ENCODE measurements at regions not wholly inside any gene's neighbourhood (a gene's known extent, or its start where the extent isn't known, plus 50 kb on each side); places are given as distances from the start of the nearest gene placed in this dataset.

DNA sequence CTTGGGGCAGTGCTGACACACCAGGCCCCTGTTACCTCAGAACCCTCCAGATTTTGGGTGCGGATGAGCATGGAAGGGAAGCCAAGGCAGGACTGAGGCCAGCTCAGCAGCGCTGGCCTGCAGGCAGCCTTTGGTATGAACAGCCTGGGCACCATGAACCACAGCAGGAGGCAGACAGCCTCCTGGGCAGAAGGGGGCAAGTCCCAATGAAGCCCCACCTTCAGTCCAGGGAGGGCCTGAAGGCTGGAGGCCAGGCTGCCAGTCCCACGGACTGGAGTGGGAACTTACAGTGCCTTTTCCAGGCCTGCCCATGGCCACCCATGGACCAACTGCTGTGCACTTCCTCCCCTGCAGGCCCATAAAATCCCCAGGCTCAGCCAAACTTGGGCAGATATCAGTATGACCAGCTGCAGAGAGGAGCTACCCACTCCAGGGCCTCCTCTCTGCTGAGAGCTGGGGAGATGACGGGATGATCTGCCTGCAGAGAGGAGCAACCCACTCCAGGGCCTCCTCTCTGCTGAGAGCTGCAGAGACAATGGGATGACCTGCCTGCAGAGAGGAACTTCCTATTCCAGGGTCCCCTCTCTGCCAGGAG, 74.7 kb downstream of the NEURL3 start:
- no peak for DNase-seq (ENCODE audit: extremely low spot score)
- CTCF ChIA-PET = no interaction called here
- TF ChIP-seq ZNF384 (IDR thresholded peaks at IDR 0.05) (no peak), FOXK2 (IDR thresholded peaks at IDR 0.05) (no peak), NFRKB (IDR thresholded peaks at IDR 0.05) (no peak), BHLHE40 (IDR thresholded peaks at IDR 0.05; ENCODE audit: borderline replicate concordance) (no peak), ARNT (IDR thresholded peaks at IDR 0.05) (no peak), ELF4 (IDR thresholded peaks at IDR 0.05) (no peak), L3MBTL2 (conservative IDR thresholded peaks at IDR 0.05) (no peak), FOXM1 (IDR thresholded peaks at IDR 0.05; ENCODE audit: borderline replicate concordance) (no peak), HDGF (IDR thresholded peaks at IDR 0.05; ENCODE audit: borderline replicate concordance) (no peak), TARDBP (IDR thresholded peaks at IDR 0.05) (no peak), CTBP1 (IDR thresholded peaks at IDR 0.05; ENCODE audit: borderline replicate concordance) (no peak), SP1 (IDR thresholded peaks at IDR 0.05) (no peak), SUZ12 (IDR thresholded peaks at IDR 0.05) (no peak), FOXA1 (IDR thresholded peaks at IDR 0.05) (no peak), LEF1 (IDR thresholded peaks at IDR 0.05; ENCODE audit: borderline replicate concordance) (no peak)
- TF ChIP-seq, protein P1, sequence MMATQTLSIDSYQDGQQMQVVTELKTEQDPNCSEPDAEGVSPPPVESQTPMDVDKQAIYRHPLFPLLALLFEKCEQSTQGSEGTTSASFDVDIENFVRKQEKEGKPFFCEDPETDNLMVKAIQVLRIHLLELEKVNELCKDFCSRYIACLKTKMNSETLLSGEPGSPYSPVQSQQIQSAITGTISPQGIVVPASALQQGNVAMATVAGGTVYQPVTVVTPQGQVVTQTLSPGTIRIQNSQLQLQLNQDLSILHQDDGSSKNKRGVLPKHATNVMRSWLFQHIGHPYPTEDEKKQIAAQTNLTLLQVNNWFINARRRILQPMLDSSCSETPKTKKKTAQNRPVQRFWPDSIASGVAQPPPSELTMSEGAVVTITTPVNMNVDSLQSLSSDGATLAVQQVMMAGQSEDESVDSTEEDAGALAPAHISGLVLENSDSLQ (IDR thresholded peaks at IDR 0.05) = no peak
- POLR2A ChIA-PET = no interaction called here

DNA sequence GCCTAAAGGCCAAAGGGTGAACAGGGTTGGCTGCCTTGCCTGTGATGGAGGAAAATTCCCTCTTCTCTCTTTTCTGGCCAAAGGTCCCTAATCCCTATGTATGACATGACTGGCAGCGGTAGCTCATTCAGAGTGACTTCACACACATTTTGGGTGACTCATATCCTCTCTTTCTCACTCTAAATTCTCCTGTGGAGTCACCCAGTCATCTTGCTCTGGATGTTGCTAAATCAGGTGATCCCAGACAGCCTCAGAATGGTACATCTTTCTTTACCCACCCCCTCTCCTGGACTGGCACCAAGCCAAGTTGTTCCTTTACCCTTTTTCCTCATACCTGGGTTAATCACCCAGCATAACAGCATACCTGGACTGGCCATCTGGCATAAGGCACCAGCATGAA, 77.2 kb downstream of the NEURL3 start:
- CTCF ChIA-PET = interaction anchor here (0.7 to 1.4 kb wide), 2 partner anchors 20 to 25 kb away, joined by 3 to 4 read pairs; no protein-coding TSS in a partner anchor
- POLR2A ChIA-PET = no interaction called here
- no peak for DNase-seq (ENCODE audit: extremely low spot score)
- TF ChIP-seq ZNF384 (IDR thresholded peaks at IDR 0.05) = no peak
- no peak for TF ChIP-seq HDGF (IDR thresholded peaks at IDR 0.05; ENCODE audit: borderline replicate concordance)
- TF ChIP-seq FOXK2 (IDR thresholded peaks at IDR 0.05) = no peak
- TF ChIP-seq ELF4 (IDR thresholded peaks at IDR 0.05) = no peak
- TF ChIP-seq NFRKB (IDR thresholded peaks at IDR 0.05) = no peak
- no peak for TF ChIP-seq FOXM1 (IDR thresholded peaks at IDR 0.05; ENCODE audit: borderline replicate concordance)
- TF ChIP-seq LEF1 (IDR thresholded peaks at IDR 0.05; ENCODE audit: borderline replicate concordance) = no peak
- no peak for TF ChIP-seq FOXA1 (IDR thresholded peaks at IDR 0.05)
- no peak for TF ChIP-seq ARNT (IDR thresholded peaks at IDR 0.05)
- no peak for TF ChIP-seq L3MBTL2 (conservative IDR thresholded peaks at IDR 0.05)
- TF ChIP-seq, protein P1 (IDR thresholded peaks at IDR 0.05) = no peak

DNA sequence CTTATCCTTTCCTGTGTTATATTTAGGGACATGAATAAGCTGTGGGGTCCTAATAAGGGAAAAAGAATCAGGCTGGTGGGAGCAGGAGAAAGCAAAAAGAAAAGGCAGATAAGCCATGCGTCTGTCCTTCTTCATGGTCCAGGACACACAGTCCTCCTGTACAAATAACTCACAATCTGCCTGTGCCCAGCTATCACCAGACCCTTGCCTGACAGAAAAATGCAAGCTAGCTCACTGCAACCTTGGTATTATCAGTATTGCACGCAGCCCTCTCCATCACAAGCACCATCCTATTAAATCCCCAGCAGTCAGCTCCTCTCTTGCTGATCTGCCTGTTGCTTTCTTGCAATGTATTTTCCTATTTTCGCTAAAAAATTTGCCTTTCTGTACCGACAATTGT, 78.0 kb downstream of the NEURL3 start:
- ChIA-PET POLR2A (no interaction called here), CTCF (interaction anchor here (1.4 kb wide), 1 partner anchor 19 kb away, joined by 4 read pairs; no protein-coding TSS in a partner anchor)
- no peak for TF ChIP-seq TARDBP (IDR thresholded peaks at IDR 0.05)
- DNase-seq (ENCODE audit: extremely low spot score) = no peak

DNA sequence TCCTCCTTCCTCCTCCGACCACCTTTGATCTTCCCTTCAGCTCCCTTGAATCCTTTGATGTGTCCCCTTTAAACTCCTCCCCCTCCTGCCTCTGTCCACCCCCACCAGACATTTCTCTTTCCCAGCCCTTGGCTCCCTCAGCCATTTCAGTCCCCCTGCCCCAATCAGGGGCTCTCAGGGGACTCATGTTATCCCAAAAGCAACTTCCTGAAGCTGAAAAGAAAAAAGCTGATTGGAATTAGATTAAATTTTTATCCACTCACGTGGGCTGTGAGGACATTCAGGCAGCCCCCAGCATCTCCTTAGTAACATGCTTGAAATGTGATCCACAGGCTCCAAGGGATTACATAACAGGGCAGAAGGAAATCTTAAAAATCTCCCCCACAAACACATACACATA, 81.3 kb downstream of the NEURL3 start:
- no peak for DNase-seq (ENCODE audit: extremely low spot score)
- ChIA-PET POLR2A (no interaction called here), CTCF (no interaction called here)
- no peak for TF ChIP-seq L3MBTL2 (conservative IDR thresholded peaks at IDR 0.05)
- TF ChIP-seq SUZ12 (IDR thresholded peaks at IDR 0.05) = no peak
- TF ChIP-seq FOXK2 (IDR thresholded peaks at IDR 0.05) = no peak
- no peak for TF ChIP-seq FOXM1 (IDR thresholded peaks at IDR 0.05; ENCODE audit: borderline replicate concordance)
- TF ChIP-seq LEF1 (IDR thresholded peaks at IDR 0.05; ENCODE audit: borderline replicate concordance) = no peak
- TF ChIP-seq BHLHE40 (IDR thresholded peaks at IDR 0.05; ENCODE audit: borderline replicate concordance) = no peak
- TF ChIP-seq SP1 (IDR thresholded peaks at IDR 0.05) = no peak
- TF ChIP-seq FOXA1 (IDR thresholded peaks at IDR 0.05) = no peak
- TF ChIP-seq ELF4 (IDR thresholded peaks at IDR 0.05) = no peak
- no peak for TF ChIP-seq CTBP1 (IDR thresholded peaks at IDR 0.05; ENCODE audit: borderline replicate concordance)
- TF ChIP-seq HDGF (IDR thresholded peaks at IDR 0.05; ENCODE audit: borderline replicate concordance) = no peak
- TF ChIP-seq ARNT (IDR thresholded peaks at IDR 0.05) = no peak
- TF ChIP-seq, protein P1 (IDR thresholded peaks at IDR 0.05) = no peak
- no peak for TF ChIP-seq ZNF384 (IDR thresholded peaks at IDR 0.05)
- no peak for TF ChIP-seq TARDBP (IDR thresholded peaks at IDR 0.05)
- no peak for TF ChIP-seq NFRKB (IDR thresholded peaks at IDR 0.05)
